ENCODE measurements at regions not wholly inside any gene's neighbourhood (a gene's known extent, or its start where the extent isn't known, plus 50 kb on each side); places are given as distances from the start of the nearest gene placed in this dataset.

- H3K4me3 ChIP-seq (ENCODE audit: control insufficient read depth, low read depth, low read length): no peak overlapping the region
- TF ChIP-seq CTCF (IDR thresholded peaks at IDR 0.05; ENCODE audit: control insufficient read depth, insufficient read depth, low read depth, low read length, missing control alignments): no peak
- DNase-seq (ENCODE audit: low read depth): no peak
Measured at GRCh38 chr6:130565696-130566095, 199.9 kb downstream of the TMEM200A start.

- TF ChIP-seq CTCF (IDR thresholded peaks at IDR 0.05; ENCODE audit: control insufficient read depth, insufficient read depth, low read depth, low read length, missing control alignments): no peak
- no peak overlapping the region for H3K4me3 ChIP-seq (ENCODE audit: control insufficient read depth, low read depth, low read length)
- no peak for DNase-seq (ENCODE audit: low read depth)
Measured at GRCh38 chr6:130574146-130574545, 208.3 kb downstream of the TMEM200A start.

GRCh38 chr6:130575557-130575956 lies 209.7 kb downstream of the TMEM200A start:
- no peak for DNase-seq (ENCODE audit: low read depth)
- H3K4me3 ChIP-seq (ENCODE audit: control insufficient read depth, low read depth, low read length): no peak overlapping the region
- TF ChIP-seq CTCF (IDR thresholded peaks at IDR 0.05; ENCODE audit: control insufficient read depth, insufficient read depth, low read depth, low read length, missing control alignments): no peak

GRCh38 chr6:130575971-130576370 lies 210.2 kb downstream of the TMEM200A start:
- no peak overlapping the region for H3K4me3 ChIP-seq (ENCODE audit: control insufficient read depth, low read depth, low read length)
- no peak for TF ChIP-seq CTCF (IDR thresholded peaks at IDR 0.05; ENCODE audit: control insufficient read depth, insufficient read depth, low read depth, low read length, missing control alignments)
- DNase-seq (ENCODE audit: low read depth): no peak

GRCh38 chr6:130577178-130577919 lies 211.5 kb downstream of the TMEM200A start:
- no peak overlapping the region for H3K4me3 ChIP-seq (ENCODE audit: control insufficient read depth, low read depth, low read length)
- no peak for TF ChIP-seq CTCF (IDR thresholded peaks at IDR 0.05; ENCODE audit: control insufficient read depth, insufficient read depth, low read depth, low read length, missing control alignments)
- no peak for DNase-seq (ENCODE audit: low read depth)

GRCh38 chr6:130578713-130579112 lies 212.9 kb downstream of the TMEM200A start:
- no peak for TF ChIP-seq CTCF (IDR thresholded peaks at IDR 0.05; ENCODE audit: control insufficient read depth, insufficient read depth, low read depth, low read length, missing control alignments)
- DNase-seq (ENCODE audit: low read depth): no peak
- H3K4me3 ChIP-seq (ENCODE audit: control insufficient read depth, low read depth, low read length): no peak overlapping the region

Measured in AG09309 (cell line).